B cell (primary cell): ENCODE measurements at regions not wholly inside any gene's neighbourhood (a gene's known extent, or its start where the extent isn't known, plus 50 kb on each side); places are given as distances from the start of the nearest gene placed in this dataset.

Experiments
- ATAC-seq: fragments of 200-7000 bp; cut with Tn5 transposase; one replicate; pipeline ENCODE4 v1.10.0; 2021; ENCODE audit warnings: low read depth, mild to moderate bottlenecking, moderate number of reproducible peaks, moderate library complexity
- CTCF ChIA-PET: fragments of 350-600 bp; sonication (Branson Sonifier 250); formaldehyde crosslinking; loops from one replicate; lab custom pipeline; 2021; ENCODE audit warnings: antibody characterized with exemption, inconsistent platforms; lab: Charles Lee
- POLR2A ChIA-PET: fragments of 350-600 bp; sonication (Branson Sonifier 250); formaldehyde crosslinking; loops from one replicate; lab custom pipeline; 2021; ENCODE audit warnings: antibody characterized with exemption; lab: Charles Lee
- DNase-seq: peaks from one replicate; pipeline ENCODE4 v3.0.0; 2013
- H2AFZ ChIP-seq: 2 replicates; pipeline ENCODE4 v1.6.1; 2012; ENCODE audit warnings: mild to moderate bottlenecking, low read depth, low read length; ENCODE audit not compliant: insufficient read depth, poor library complexity, severe bottlenecking
- H3K27ac ChIP-seq, 2 donors: 1 replicate in 1 of 2; 2 replicates in 1 of 2; pipeline ENCODE4 v1.5.1; 2012 to 2013; ENCODE audit warnings: low read length in 2 of 2, mild to moderate bottlenecking in 2 of 2, moderate library complexity in 1 of 2
- H3K27me3 ChIP-seq, 4 experiments: fragments of 200-600 bp in 1 of 4; sonication (generic) in 1 of 4; replicated peaks in 1 of 4; 1 replicate in 2 of 4; 2 replicates in 2 of 4; pipeline versions ENCODE4 v1.6.1 to v1.7.0; 2013 to 2016; ENCODE audit warnings: low read length in 3 of 4, mild to moderate bottlenecking in 2 of 4, mixed read lengths in 1 of 4, moderate library complexity in 1 of 4; ENCODE audit not compliant: insufficient read depth in 4 of 4, control insufficient read depth in 3 of 4; ENCODE audit errors: control extremely low read depth in 1 of 4
- H3K36me3 ChIP-seq, 2 experiments: replicated peaks in 1 of 2; 1 replicate in 1 of 2; 2 replicates in 1 of 2; pipeline versions ENCODE4 v1.6.1 to v1.7.1; 2013; ENCODE audit warnings: low read length in 1 of 2; ENCODE audit not compliant: insufficient read depth in 2 of 2, control insufficient read depth in 1 of 2; ENCODE audit errors: control extremely low read depth in 1 of 2, extremely low read depth in 1 of 2
- H3K4me1 ChIP-seq, 2 donors: fragments of 200-600 bp in 1 of 2; sonication (generic) in 1 of 2; 1 replicate in 1 of 2; 2 replicates in 1 of 2; pipeline versions ENCODE4 v1.5.1 to v1.6.1; 2013 to 2017; ENCODE audit warnings: low read length in 2 of 2; ENCODE audit not compliant: control insufficient read depth in 2 of 2, insufficient read depth in 2 of 2
- H3K4me2 ChIP-seq: replicated peaks from 2 replicates; pipeline ENCODE3; 2012; ENCODE audit warnings: mild to moderate bottlenecking, low read depth, low read length; ENCODE audit not compliant: poor library complexity, severe bottlenecking
- H3K4me3 ChIP-seq, 5 experiments: fragments of 200-600 bp in 1 of 5; sonication (generic) in 1 of 5; 1 replicate in 3 of 5; 2 replicates in 2 of 5; pipeline versions ENCODE4 v1.5.1 to v1.7.0; 2011 to 2016; ENCODE audit warnings: low read length in 4 of 5, mild to moderate bottlenecking in 4 of 5, low read depth in 2 of 5, control low read depth in 1 of 5, moderate library complexity in 1 of 5; ENCODE audit not compliant: insufficient read depth in 1 of 5; ENCODE audit errors: control extremely low read depth in 1 of 5, extremely low read depth in 1 of 5
- H3K79me2 ChIP-seq: fragments of 200-600 bp; sonication (generic); one replicate; pipeline ENCODE4 v1.6.0; 2016; ENCODE audit warnings: low read length; ENCODE audit not compliant: control insufficient read depth, insufficient read depth
- H3K9ac ChIP-seq: fragments of 200-600 bp; sonication (generic); 2 replicates; pipeline ENCODE4 v1.6.1; 2017; ENCODE audit warnings: mild to moderate bottlenecking, low read length, moderate library complexity
- H3K9me3 ChIP-seq, 3 donors: one replicate each; pipeline versions ENCODE4 v1.6.1 to v1.7.1; 2013; ENCODE audit warnings: low read length in 2 of 3; ENCODE audit not compliant: control insufficient read depth in 2 of 3, insufficient read depth in 1 of 3; ENCODE audit errors: control extremely low read depth in 1 of 3
- H4K20me1 ChIP-seq: 2 replicates; pipeline ENCODE4 v1.6.0; 2012; ENCODE audit warnings: mild to moderate bottlenecking, low read length; ENCODE audit not compliant: insufficient read depth, control insufficient read depth, poor library complexity, severe bottlenecking
- H3K27ac Mint-ChIP-seq: one replicate; pipeline ENCODE4 v1.8.0; 2021; ENCODE audit warnings: mixed read lengths
- H3K27me3 Mint-ChIP-seq: one replicate; pipeline ENCODE4 v1.8.0; 2021; ENCODE audit warnings: mixed read lengths
- H3K4me1 Mint-ChIP-seq: one replicate; pipeline ENCODE4 v1.8.0; 2021; ENCODE audit warnings: mixed read lengths
- H3K4me3 Mint-ChIP-seq: one replicate; pipeline ENCODE4 v1.8.0; 2021; ENCODE audit warnings: mixed read lengths
- H3K9me3 Mint-ChIP-seq: one replicate; pipeline ENCODE4 v1.8.0; 2022; ENCODE audit warnings: mixed read lengths; ENCODE audit not compliant: insufficient read depth
- CTCF ChIP-seq: fragments of 200-600 bp; IDR thresholded peaks from one replicate; pipeline ENCODE4 v1.8.0; 2022; ENCODE audit warnings: antibody characterized with exemption, mild to moderate bottlenecking
- EZH2 ChIP-seq: IDR thresholded peaks from 2 replicates; pipeline ENCODE4 v1.6.1; 2012; ENCODE audit warnings: borderline replicate concordance, low read depth, mild to moderate bottlenecking, moderate library complexity, low read length; ENCODE audit not compliant: insufficient read depth, poor library complexity, severe bottlenecking
- WGBS: methylation state at CpG from one replicate; pipeline ENCODE4 v1.1.5; 2013; ENCODE audit warnings: missing lambda C conversion rate; ENCODE audit not compliant: insufficient coverage; 5-methylcytosine and 5-hydroxymethylcytosine counted together
- intact Hi-C: fragments of 100-400 bp; cut with micrococcal nuclease; formaldehyde crosslinking; loops from one replicate; pipeline ENCODE4 v1.10.0; 2022

GRCh38 chr13:40331802-40332201, 334.6 kb downstream of the FOXO1 start:
- ChIA-PET CTCF (no interaction called here), POLR2A (no interaction called here)
- Histone ChIP-seq H3K4me3 (no peak overlapping the region), H3K79me2 (no peaks in the 10 kb centered on the region), H2AFZ (no peak overlapping the region), H3K27me3 (no peaks in the 10 kb centered on the region), H3K9ac (no peak overlapping the region), H3K9me3 (peaks cover 0 to 1% (median 0%) of the 10 kb centered on the region in 3 donors), H3K4me2 (no peak overlapping the region), H4K20me1 (no peaks in the 10 kb centered on the region), H3K36me3 (no peaks in the 10 kb centered on the region), H3K4me1 (no peaks in the 10 kb centered on the region), H3K27ac (no peak overlapping the region)
- H3K9me3 Mint-ChIP-seq = no peaks in the 10 kb centered on the region
- intact Hi-C loops = no loop called here
- DNase-seq (no peak), ATAC-seq (no peak)
- no peak overlapping the region for H3K27ac Mint-ChIP-seq
- peaks cover 13% of the 10 kb centered on the region for H3K4me1 Mint-ChIP-seq
- H3K27me3 Mint-ChIP-seq = no peaks in the 10 kb centered on the region
- H3K4me3 Mint-ChIP-seq = no peak overlapping the region
- TF ChIP-seq CTCF = no peak
- TF ChIP-seq EZH2 = no peak

- WGBS = 96% methylated on average over 3 of the region's 4 CpGs
- Histone ChIP-seq H4K20me1 (no peaks in the 10 kb centered on the region), H3K27ac (no peak overlapping the region), H3K9me3 (no peaks in the 10 kb centered on the region), H3K79me2 (no peaks in the 10 kb centered on the region), H3K36me3 (no peaks in the 10 kb centered on the region), H3K4me3 (no peak overlapping the region), H3K27me3 (no peaks in the 10 kb centered on the region), H3K9ac (no peak overlapping the region), H3K4me1 (no peaks in the 10 kb centered on the region), H2AFZ (no peak overlapping the region), H3K4me2 (no peak overlapping the region)
- Mint-ChIP-seq H3K4me1 (peaks cover 12% of the 10 kb centered on the region), H3K9me3 (no peaks in the 10 kb centered on the region), H3K4me3 (no peak overlapping the region), H3K27ac (no peak overlapping the region), H3K27me3 (no peaks in the 10 kb centered on the region)
- POLR2A ChIA-PET = no interaction called here
- CTCF ChIA-PET = no interaction called here
- DNase-seq (no peak), ATAC-seq (no peak)
- TF ChIP-seq CTCF = no peak
- no peak for TF ChIP-seq EZH2
- intact Hi-C loops = no loop called here
Observed at GRCh38 chr13:40333226-40333625, 333.2 kb downstream of the FOXO1 start.
